Suprapubic skin (tissue), 4 donors: ENCODE measurements at regions not wholly inside any gene's neighbourhood (a gene's known extent, or its start where the extent isn't known, plus 50 kb on each side); places are given as distances from the start of the nearest gene placed in this dataset.

ENCODE experiments used
- CTCF ChIP-seq, 2 donors: fragments of 200-600 bp in 1 of 2; fragments of 450-650 bp in 1 of 2; sonication (generic) in 1 of 2; IDR thresholded peaks; one replicate each; pipeline ENCODE4 v1.5.1; 2016 to 2019; ENCODE audit warnings: antibody characterized with exemption in 2 of 2, mild to moderate bottlenecking in 1 of 2, moderate library complexity in 1 of 2
- EP300 ChIP-seq: sonication (generic); formaldehyde crosslinking; IDR thresholded peaks from one replicate; pipeline ENCODE4 v1.6.1; 2017; ENCODE audit warnings: antibody characterized with exemption
- POLR2A ChIP-seq, 2 donors: fragments of 450-650 bp; IDR thresholded peaks; one replicate each; pipeline ENCODE4 v1.6.1; 2017; ENCODE audit warnings: antibody characterized with exemption in 2 of 2, mild to moderate bottlenecking in 2 of 2, moderate library complexity in 2 of 2
- POLR2AphosphoS5 ChIP-seq, 3 donors: sonication (generic); formaldehyde crosslinking; IDR thresholded peaks; one replicate each; pipeline ENCODE4 v1.6.1; 2017; ENCODE audit warnings: antibody characterized with exemption in 3 of 3

GRCh38 chr9:109609060-109609459, 111.0 kb upstream of the PTPN3 start:
- TF ChIP-seq CTCF (IDR thresholded peaks at IDR 0.05) (no peak), POLR2A (IDR thresholded peaks at IDR 0.05) (no peak), EP300 (no peak), POLR2AphosphoS5 (IDR thresholded peaks at IDR 0.05) (no peak)
